T-helper 9 cell (primary cell): ENCODE measurements at regions not wholly inside any gene's neighbourhood (a gene's known extent, or its start where the extent isn't known, plus 50 kb on each side); places are given as distances from the start of the nearest gene placed in this dataset.

ENCODE experiments used
- DNase-seq: peaks from one replicate; pipeline ENCODE4 v3.0.0-alpha.2; 2020

- DNase-seq, result no peak
Measured at GRCh38 chr20:39853636-39854035, 835.4 kb downstream of the MAFB start.

GRCh38 chr20:39853050-39853449 lies 836.0 kb downstream of the MAFB start:
- no peak for DNase-seq

GRCh38 chr20:39851459-39851858 lies 837.6 kb downstream of the MAFB start:
- DNase-seq, result no peak

GRCh38 chr20:39850821-39851330 lies 838.2 kb downstream of the MAFB start:
- DNase-seq, result no peak

GRCh38 chr20:39850246-39850645 lies 838.8 kb downstream of the MAFB start:
- no peak for DNase-seq

- DNase-seq, result no peak
Measured at GRCh38 chr20:39849664-39850063, 839.4 kb downstream of the MAFB start.

- no peak for DNase-seq
Measured at GRCh38 chr20:39849171-39849570, 839.9 kb downstream of the MAFB start.

GRCh38 chr20:39839399-39840119 lies 849.5 kb downstream of the MAFB start:
- no peak for DNase-seq

- DNase-seq, result no peak
Measured at GRCh38 chr20:39837561-39837960, 851.5 kb downstream of the MAFB start.

- no peak for DNase-seq
Measured at GRCh38 chr20:39835130-39835842, 853.8 kb downstream of the MAFB start.

- no peak for DNase-seq
Measured at GRCh38 chr20:39830903-39831302, 858.1 kb downstream of the MAFB start.

- DNase-seq, result no peak
Measured at GRCh38 chr20:39829661-39830060, 859.4 kb downstream of the MAFB start.

GRCh38 chr20:39829256-39829655 lies 859.8 kb downstream of the MAFB start:
- DNase-seq, result no peak

GRCh38 chr20:39825950-39826349 lies 863.1 kb downstream of the MAFB start:
- DNase-seq, result no peak

GRCh38 chr20:39825524-39825923 lies 863.4 kb downstream of the DHX35 start:
- no peak for DNase-seq

- DNase-seq, result no peak
Measured at GRCh38 chr20:39823224-39823623, 861.1 kb downstream of the DHX35 start.

- DNase-seq, result no peak
Measured at GRCh38 chr20:39822667-39823066, 860.5 kb downstream of the DHX35 start.

GRCh38 chr20:39813190-39813829 lies 851.2 kb downstream of the DHX35 start:
- DNase-seq, result no peak

GRCh38 chr20:39812116-39812515 lies 850.0 kb downstream of the DHX35 start:
- no peak for DNase-seq

- no peak for DNase-seq
Measured at GRCh38 chr20:39810309-39810708, 848.2 kb downstream of the DHX35 start.

- no peak for DNase-seq
Measured at GRCh38 chr20:39808613-39809012, 846.5 kb downstream of the DHX35 start.

- no peak for DNase-seq
Measured at GRCh38 chr20:39800548-39800947, 838.4 kb downstream of the DHX35 start.

- DNase-seq, result no peak
Measured at GRCh38 chr20:39800111-39800510, 838.0 kb downstream of the DHX35 start.
